OCI-M2 (cell line): ENCODE measurements at regions not wholly inside any gene's neighbourhood (a gene's known extent, or its start where the extent isn't known, plus 50 kb on each side); places are given as distances from the start of the nearest gene placed in this dataset.

Experiments used
- DNase-seq: peaks from one replicate; lab custom pipeline; 2025; ENCODE audit not compliant: unreplicated experiment; lab: John Stamatoyannopoulos, UW

DNA sequence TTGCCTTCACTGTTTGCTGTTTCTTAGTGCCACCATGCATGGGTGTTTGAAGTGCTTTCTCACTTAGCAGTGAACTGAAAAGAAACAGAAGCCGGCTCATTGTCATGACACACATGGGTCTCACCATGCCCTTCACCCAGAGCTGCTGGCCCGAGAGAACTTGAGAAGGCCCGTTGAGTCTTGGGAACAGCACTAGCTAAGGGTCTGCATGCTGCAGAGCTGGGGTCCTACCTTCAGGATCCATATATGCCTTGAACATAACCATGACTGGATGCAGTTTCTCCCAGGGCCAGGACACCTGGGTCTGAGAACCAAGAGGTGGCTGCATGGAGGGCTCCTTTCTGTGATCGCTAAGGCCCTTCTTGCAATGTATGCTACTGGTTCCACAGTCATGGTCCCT is 245.5 kb upstream of the HS6ST1 start:
- DNase-seq = no peak

DNA sequence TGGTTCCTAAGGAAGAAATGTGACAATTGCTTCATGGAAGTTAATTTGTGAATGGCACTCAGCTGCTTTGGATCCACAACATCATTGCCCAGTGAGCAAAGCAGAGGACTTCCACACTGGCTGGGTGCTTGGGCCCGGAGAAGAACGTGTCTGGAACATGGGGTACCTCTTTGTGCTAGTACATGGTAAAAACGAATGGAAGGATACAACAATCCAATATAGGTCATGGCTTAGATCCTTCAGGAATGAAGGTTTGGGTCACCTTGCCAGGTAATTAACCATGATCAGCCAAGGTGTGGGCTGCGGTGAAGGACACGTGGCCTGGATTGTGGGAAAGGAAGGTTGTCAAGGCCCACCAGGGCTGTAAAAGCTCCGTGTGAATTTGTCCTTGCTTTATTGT is 245.9 kb upstream of the HS6ST1 start:
- no peak for DNase-seq

DNA sequence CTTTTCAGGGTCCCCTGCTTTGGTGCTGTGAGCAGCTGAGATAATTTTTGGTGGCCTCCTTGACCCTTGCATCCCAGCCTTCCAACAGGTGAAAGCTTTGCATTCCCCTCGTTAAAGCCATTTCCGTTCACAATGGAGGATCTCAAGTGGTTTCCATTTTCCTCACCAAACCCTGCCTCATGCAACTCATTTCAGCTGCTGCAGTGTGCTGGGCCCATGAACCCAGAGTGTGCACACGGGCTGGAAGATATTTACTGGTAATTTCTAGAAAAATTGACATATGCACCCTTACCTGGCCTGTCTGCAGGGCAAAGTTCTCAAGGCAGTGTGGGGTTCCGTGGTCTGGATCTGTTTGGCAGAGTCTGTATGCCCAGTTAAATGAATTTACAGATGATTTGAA is 246.8 kb upstream of the HS6ST1 start:
- no peak for DNase-seq

DNA sequence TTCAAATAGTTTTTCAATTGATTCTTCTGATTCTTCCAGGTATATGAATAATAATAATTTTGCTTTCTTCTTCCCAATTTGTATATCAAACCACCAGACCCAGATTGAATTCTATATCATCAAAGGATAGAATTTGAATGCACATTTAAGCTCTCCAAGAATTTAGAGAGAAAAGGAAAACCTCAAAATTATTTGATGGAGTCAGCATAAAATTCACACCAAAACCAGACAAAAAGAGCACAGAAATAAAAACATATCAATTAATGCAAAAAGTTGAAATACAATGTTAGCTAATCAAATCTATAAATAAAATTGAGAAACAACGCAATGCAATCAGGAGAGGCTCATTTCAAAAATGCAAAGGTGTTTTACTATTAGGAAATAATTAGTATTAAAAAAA is 248.0 kb upstream of the HS6ST1 start:
- DNase-seq = no peak

DNA sequence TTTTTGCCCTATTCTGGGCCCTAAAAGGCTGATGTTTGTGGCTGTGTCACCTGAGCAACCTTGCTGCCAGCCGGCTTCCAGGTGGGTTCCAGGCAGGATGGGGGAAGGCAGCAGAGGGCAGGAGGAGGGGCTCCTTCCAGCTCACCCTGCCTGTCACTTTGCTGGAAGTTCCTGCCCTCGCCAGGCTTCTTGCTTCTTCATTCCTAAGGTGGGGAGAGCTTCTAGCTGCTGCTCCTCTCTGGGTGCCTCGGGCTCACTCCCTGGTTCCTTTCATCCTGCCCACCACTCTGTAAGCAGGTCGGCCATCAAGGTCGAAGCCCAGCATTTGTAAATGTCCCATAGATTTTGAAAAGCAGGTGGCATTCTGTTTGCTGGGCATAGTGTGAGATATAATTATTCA is 249.4 kb upstream of the HS6ST1 start:
- DNase-seq = no peak

DNA sequence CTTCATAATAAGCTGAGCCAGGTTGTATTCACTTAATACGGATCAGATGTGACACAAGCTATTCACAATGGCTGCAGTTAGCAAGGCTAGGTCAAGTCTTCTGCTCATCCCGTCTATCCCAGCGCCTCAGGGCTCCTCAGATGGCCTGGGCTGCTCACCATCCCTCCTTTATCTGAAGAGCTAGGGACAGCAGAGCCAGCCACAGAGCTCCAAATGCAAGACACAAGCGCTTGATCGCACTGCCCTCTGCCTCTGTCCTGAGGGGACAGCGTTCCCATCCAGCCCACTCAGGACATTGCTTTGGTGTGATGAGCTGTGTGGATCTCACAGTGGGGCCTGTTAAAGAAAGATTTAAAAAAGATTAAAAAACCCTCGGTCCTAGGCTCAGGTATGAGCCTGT is 254.4 kb upstream of the HS6ST1 start:
- DNase-seq = no peak

DNA sequence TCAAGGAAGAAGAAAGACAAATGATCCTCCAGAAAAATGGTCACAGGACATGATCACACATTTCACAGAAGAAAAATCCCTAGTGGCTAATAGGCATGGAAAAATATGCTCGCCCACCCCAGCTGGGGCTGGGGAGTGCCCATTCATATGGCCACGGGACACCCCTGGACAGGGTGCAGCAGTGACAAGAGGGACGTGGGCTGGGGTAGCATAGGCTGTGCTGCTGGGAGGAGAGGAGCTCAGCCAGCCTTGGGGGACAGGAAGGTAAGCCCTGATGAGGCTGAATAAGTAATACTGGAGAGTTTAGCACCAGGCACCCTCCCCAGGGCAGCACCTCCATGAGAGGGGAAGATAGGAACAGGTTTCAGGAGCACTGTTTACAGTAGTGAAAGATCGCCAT is 254.9 kb upstream of the HS6ST1 start:
- no peak for DNase-seq

DNA sequence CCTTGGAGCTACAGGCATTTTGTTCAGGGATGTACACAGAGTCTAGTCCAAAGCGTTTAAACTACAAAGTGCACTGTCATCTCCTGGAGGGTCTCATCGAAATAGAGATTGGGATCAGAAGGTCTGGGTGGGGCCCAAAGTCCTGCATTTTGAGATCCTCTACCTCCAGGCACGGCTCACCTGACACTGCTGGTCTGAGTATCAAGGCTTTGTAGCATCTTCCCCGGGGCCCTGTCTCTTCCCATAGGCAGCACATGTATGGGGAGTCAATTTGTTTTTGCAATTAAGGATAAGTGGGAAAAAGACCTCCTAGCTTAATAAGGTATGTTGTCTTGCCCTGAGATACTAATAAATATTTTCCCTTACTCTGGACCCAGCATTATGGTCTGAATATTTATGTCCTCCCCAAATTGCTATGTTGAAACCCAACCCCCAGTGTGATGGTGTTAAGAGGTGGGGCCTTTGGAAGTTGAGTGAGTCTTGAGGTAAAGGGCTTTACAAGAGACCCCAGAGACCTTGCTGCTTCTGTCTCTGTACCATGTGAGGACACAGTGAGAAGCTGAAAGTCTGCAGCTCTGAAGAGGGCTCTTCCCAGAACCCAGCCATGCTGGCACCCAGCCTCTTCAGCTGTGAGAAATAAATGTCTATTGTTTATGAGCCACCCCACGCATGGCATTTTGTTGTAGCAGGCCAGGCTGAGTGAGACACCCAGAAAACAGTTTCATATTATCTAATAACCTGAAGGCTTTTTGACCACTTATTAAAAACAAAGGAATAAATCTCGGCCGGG is 258.7 kb upstream of the HS6ST1 start:
- no peak for DNase-seq

DNA sequence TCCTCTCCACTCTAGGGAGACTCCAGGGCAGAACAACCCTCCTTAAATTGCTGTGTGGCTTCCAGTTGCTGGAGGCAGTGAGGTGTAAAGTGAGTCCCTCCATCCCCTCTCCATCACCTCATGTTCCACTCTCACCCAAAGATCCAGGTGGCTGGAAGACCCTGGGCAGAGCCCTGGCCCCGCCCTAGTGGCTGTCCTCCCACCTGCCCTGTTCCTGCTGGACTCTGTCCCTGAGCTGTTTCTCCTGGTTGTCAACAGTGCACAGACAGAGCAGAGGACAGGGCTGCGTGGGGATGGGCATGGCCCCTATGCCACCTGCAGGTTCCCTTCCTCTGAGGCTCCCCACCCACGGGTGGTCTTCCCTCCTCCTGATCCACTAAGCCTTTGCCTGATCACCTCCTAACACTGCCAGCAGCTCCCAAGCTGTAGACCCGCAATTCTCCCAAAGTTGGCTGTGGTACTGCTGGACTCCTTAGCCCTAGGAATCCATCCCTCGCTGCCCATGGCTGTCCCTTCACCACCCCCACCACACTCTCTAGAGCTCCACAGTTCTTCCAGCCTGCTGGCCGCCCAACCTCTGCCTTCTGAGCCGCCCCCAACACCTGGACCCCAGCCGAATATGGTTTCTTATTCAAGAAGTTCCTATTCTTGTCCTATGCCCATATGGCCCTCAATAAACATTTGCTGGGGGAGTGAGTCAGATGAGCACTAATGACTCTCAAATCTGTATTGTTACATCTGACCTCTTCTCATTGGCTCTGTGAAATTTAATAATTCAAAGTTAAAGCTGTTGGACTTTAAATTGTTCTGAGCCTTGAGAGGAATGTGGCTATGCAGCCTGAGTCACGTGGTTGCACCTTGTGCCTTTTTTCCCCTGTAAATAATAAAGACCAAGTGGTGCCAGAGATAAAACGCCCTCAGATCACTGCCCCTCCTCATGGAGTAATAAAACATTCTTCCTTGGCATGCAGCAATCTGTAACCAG is 260.0 kb upstream of the HS6ST1 start:
- no peak for DNase-seq

DNA sequence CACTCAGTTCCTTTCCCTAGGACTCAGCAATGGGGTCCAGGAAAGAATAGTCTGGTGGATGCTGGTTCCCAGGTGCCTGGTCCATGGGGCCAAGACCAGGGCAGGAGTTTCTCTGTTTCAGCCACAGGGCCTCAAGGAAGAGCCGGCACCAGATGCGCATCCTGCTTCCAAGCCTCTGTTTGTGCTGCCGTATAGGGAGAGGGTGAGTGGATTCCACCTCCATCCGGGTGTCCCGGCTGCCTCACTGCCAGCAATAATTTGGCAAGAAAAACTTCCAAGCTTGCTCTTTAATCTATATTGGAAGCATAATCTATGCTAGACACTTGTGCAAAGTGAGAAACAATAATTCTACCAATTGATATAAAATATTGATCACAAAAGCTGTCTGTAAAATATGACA is 261.2 kb upstream of the HS6ST1 start:
- no peak for DNase-seq

DNA sequence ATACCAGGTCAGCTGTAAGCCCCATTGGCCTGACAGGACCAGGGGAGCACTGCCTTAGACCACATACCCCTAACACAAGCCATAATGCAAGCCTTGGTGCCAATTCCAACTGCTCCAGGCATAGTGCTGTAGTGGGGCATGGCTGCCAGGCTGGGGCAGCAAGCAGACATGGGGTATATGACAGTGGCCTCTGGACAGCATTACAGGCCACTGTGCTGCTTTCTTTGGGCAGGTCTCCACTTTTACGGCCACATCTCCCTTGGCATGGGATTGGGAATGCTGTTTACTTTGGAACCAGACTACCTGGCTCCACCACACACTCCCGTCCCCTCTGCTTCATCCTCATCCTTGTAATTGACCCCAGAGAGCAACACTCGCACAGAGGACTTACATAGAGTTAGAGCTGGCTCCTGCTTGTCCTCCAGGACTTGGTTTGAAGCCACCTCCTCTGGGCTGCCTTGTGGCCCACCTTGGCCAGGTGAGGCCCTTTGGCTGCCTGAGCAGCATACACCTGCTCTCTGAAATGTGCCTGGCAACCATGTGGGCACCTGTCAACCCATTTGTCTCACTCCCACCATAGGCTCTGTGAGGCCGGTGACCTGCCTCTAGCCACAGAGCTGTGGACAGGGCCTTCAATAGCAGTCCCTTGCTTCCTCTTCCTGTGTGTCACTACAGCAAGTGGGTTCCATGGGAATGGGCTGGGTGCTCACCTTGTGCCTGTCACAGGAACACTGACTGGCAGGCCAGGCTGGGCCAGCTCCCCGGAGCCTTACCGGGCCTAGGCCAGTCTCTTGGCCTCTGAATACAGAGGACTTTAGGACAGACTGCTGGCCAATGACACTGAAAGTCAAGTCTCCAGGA is 262.6 kb upstream of the HS6ST1 start:
- no peak for DNase-seq

DNA sequence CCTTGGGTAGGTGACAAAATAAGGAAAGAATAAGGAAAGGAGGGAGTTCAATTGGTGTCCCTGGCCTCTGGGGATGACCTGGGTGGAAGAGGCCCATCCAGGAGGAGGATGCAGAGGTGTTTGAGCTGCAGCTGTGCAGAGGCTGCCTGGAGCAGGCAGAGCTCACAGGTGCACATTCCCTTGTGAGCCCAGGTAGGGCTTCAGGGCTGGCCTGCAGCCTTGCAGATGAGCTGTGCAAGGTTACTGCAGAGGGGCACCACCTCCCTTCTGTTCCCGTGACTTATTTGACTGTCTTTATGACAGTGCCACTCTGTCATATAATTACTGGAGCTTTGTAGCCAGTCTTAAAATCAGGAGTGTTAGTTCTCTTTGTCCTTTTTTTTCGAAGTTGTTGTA is 263.2 kb upstream of the HS6ST1 start:
- DNase-seq = no peak

DNA sequence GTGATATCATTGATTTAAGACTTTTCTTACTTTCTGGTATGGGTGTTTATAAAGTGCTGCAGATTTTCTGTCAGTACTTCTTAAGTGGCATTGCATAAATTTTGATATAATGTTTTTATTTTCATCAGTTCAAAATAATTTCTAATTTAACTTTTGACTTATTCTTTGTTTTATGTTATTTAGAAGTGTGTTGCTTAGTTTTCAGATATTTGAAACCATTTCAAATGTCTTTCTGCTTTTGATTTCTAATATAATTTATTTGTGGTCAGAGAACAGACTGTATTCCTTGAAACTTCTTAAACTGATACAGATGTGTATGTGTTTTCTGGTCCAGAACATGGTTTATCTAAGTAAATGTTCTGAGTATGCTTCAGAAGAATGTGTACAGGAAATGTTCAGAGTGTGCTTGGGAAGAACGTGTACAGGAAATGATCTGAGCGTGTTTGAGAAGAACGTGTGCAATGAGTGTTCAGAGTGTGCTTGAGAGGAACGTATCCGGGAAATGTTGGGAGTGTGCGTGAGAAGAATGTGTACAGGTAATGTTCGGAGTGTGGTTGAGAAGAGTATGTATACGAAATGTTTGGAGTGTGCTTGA is 265.7 kb upstream of the HS6ST1 start:
- no peak for DNase-seq

DNA sequence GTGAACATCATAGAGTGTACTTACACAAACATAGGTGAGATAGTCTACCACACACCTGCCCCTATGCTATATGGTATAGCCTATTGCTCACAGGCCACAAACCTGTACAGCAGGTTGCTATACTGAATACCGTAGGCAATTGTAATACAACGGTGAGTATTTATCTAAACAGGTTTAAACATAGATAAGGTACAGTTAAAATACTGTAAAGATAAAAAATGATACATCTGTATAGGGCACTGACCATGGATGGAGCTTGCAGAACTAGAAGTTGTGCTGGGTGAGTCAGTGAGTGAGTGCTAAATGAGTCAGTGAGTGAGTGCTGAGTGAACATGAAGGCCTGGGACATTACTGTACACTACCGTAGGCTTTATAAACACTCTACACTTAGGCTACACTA is 267.0 kb upstream of the HS6ST1 start:
- no peak for DNase-seq

DNA sequence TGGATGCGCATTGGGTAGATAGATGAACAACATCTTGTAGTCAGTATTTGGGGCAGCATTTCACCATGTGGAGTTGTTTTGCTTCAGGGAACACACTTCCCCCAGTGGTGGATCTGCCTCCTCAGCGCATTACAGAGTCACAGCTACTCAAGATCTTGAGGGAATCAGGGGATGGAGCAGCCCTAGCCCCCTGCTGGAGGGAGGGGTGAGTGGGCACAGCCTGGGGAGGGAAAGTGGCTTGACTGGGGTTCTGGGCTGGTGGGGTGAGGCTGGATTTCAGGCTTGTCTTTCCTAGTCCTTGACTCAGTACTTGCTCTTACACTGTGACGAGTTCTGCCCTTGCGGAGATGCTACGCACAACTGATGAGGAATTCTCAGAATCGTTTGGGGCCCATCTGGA is 271.0 kb upstream of the HS6ST1 start:
- no peak for DNase-seq

DNA sequence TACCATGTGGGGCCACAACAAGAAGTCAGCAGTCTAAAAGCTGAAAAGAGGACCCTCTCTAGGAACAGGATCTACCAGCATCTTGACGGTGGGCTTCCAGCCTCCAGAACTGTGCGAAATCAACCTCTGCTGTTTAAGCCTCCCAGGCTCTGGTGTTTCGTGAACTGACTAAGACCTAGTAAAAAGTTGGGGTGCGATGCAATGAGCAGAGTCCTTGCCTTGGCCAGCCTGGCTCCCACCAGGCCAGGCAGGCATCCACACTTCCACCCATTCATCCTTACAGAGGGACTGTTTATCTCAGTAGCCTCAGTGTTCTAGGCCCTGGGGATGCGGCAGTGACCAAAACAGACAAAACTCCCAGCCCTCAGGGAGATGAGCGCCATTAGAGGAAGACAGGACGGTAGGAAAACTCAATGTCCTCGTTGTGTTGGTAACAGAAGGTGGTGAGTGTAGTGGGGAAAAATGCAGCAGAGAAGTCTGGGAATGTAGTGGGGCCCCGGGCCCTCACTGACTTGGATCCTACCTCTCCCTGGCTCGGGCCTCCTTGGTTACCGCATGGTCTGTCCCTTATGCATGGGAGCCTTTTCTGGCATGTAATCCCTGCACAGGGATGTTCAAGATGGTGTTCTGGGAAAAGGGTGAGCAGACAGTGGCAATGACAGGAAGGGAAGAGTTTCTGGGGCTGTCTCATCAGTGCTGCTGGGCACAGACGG is 271.8 kb upstream of the HS6ST1 start:
- DNase-seq = no peak

DNA sequence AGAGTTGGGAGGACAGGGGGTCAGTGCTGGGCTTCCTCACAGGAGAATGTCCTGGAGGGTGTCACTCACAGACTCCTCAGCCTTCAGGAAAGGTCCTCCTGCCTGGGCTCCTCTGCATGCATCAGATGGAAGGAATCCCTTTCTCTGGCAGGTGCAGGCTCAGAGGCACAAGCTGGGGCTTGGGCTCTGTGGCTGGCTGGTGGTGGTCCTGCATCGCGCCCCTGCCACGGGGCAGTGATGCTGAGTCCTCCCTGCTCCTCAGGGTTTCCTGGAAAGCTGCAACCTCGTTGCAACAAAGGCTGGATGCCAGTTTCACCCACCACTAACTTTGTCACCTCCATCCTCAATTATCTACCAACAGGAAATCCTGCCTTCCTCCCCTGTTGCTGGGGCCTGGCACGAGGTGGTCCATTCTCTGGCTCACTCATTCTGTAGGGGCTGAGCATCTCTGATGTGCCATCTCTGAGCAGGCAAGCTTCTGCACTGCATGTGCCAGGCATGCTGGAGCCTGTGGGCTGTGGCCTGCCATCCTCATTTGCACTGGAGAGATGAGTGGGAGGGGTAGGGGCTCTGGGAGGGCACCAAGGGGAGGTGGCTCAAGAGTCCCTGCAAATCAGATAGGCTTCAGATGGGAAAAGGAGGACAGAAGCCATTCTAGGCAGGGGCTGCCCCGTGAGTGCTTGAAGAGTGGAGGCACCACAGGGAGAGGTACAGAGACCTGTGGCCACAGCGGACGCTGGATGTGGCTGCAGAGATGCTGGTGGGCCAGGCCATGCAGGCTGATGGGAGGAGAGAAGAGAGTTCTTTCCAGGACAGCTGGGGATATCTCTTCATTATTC is 272.6 kb upstream of the HS6ST1 start:
- DNase-seq = no peak

DNA sequence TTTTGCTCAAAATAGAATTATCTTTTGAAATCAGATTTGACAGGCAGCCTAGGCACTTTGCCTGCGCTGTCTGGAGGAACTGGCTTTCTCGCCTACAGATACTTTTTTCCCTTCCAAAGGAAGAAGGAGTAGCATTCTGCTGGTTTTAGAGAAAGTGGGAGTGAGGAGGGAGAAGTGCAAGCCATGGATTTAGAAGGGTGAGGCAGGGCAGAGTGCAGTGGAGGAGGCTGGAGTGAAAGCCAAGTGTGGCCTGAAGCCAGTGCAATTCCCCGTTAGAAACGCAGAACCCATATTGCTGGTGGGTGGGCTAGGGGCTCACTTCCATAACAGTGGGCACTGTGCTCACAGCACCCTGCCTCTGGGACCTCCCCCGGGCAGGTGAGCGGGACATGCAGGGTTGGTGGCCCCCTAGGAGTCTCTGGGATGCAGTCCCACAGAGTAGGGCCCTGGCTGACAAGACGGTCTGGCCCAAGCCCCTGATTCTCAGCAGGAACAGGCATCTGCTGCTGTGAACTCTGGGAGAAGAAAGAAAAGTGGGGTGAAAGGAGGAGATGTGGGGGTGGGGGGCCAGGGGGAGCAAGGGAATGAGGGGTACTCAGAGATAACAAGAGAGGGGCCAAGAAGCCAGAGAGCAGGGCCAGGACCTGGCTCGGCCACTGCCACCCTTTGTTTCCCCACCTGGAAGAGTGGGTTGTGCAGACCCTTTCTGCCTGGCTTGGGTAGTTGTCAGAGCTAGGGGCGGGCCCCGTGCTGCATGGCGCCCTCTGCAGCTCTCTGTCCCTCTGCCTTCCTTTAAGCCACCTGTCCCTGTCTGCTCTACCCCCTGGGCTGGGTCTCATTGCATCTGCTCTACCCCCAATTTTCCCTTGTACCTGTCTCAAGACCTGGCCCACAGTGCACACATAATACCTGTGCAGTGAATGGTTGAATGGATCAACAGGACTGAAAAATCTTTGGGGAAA is 273.5 kb upstream of the HS6ST1 start:
- no peak for DNase-seq
